ENCODE measurements at regions not wholly inside any gene's neighbourhood (a gene's known extent, or its start where the extent isn't known, plus 50 kb on each side); places are given as distances from the start of the nearest gene placed in this dataset.
"Not testable (repeated sequence)": the region's sequence is repeated elsewhere in the genome, so short reads cannot be mapped to it uniquely, and the experiment has no call there.

DNA sequence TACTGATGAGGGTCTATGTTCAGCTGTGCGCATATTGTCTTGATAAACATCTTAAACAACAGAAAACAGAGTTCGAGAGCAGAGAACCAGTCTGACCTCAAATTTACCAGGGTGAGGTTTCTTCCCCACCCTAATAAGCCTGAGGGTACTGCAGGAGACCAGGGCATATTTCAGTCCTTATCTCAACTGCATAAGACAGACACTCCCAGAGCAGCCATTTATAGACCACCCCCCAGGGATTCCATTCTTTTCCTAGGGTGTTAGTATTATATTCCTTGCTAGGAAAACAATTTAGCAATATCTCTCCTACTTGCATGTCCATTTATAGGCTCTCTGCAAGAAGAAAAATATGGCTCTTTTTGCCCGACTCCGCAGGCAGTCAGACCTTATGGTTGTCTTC, 89.5 kb upstream of the POMZP3 start:
- H3K4me1 Mint-ChIP-seq, POLR2A ChIA-PET, H3K27ac Mint-ChIP-seq, H3K36me3 Mint-ChIP-seq, DNase-seq, H3K4me3 Mint-ChIP-seq, ATAC-seq: not testable (repeated sequence)
- H3K9me3 Mint-ChIP-seq: peaks cover 0 to 20% (median 9%) of the 10 kb centered on the region in 9 donors
- H3K27me3 Mint-ChIP-seq: peaks cover 0 to 15% (median 6%) of the 10 kb centered on the region in 5 donors

- H3K9me3 Mint-ChIP-seq: peaks cover 0 to 20% (median 9%) of the 10 kb centered on the region in 9 donors
- POLR2A ChIA-PET, DNase-seq, H3K4me1 Mint-ChIP-seq, H3K36me3 Mint-ChIP-seq, ATAC-seq, H3K4me3 Mint-ChIP-seq, H3K27me3 Mint-ChIP-seq, H3K27ac Mint-ChIP-seq: not testable (repeated sequence)
Measured at GRCh38 chr7:76712926-76713325, 85.8 kb upstream of the POMZP3 start.

GRCh38 chr7:76711648-76712047, 84.6 kb upstream of the POMZP3 start:
- H3K4me3 Mint-ChIP-seq, H3K4me1 Mint-ChIP-seq, POLR2A ChIA-PET, H3K27ac Mint-ChIP-seq, ATAC-seq, DNase-seq: not testable (repeated sequence)
- H3K9me3 Mint-ChIP-seq: peaks cover 0 to 16% (median 13%) of the 10 kb centered on the region in 9 donors
- H3K36me3 Mint-ChIP-seq: peaks cover 2 to 11% (median 9%) of the 10 kb centered on the region in 3 donors
- peaks cover 0 to 13% (median 6%) of the 10 kb centered on the region in 5 donors for H3K27me3 Mint-ChIP-seq

DNA sequence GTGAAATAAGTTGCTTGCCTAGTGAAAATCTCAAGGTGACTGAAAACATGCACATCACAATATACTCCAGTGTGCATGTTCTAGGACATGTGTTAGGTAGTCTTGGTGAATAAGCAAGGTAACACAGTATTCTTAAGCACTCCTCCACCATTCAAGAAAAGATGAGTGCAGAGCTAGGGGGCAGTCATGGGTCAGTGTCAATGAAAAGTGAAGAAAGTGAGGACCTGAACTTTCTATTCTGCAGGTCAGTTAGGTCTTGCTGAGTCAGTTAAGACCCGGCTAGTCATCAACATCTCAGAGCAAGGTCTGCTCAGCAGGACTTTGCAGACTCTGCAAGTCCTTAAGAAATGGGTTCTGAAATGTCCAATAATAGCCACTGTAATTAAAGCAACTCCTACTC, 82.6 kb upstream of the POMZP3 start:
- peaks cover 0 to 12% (median 5%) of the 10 kb centered on the region in 5 donors for H3K27me3 Mint-ChIP-seq
- POLR2A ChIA-PET, H3K27ac Mint-ChIP-seq, H3K4me1 Mint-ChIP-seq, H3K4me3 Mint-ChIP-seq, DNase-seq, H3K9me3 Mint-ChIP-seq, H3K36me3 Mint-ChIP-seq, ATAC-seq: not testable (repeated sequence)

GRCh38 chr7:76708446-76708845, 81.4 kb upstream of the POMZP3 start:
- H3K36me3 Mint-ChIP-seq, H3K4me1 Mint-ChIP-seq, H3K9me3 Mint-ChIP-seq, ATAC-seq, DNase-seq, H3K27ac Mint-ChIP-seq, H3K27me3 Mint-ChIP-seq, H3K4me3 Mint-ChIP-seq, POLR2A ChIA-PET: not testable (repeated sequence)

DNA sequence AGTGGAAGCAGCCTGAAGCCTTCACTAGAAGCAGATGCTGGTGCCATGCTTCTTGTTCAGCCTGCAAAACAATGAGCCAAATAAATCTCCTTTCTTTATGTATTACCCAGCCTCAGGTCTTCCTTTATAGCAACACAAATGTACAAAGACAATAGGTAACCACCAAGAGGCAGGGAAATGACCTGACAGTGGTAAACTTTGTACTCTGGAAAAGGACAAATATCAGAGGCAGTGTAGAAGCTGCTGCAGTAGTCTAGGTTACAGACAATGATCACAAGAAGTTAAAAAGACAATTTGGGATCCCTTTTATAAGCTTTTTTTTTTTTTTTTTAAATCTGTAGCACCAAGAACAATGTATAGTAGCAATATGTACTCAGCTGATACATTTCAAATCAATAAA, 76.7 kb upstream of the POMZP3 start:
- H3K36me3 Mint-ChIP-seq, H3K4me3 Mint-ChIP-seq, H3K4me1 Mint-ChIP-seq, H3K27ac Mint-ChIP-seq, ATAC-seq, DNase-seq, POLR2A ChIA-PET, H3K27me3 Mint-ChIP-seq, H3K9me3 Mint-ChIP-seq: not testable (repeated sequence)

DNA sequence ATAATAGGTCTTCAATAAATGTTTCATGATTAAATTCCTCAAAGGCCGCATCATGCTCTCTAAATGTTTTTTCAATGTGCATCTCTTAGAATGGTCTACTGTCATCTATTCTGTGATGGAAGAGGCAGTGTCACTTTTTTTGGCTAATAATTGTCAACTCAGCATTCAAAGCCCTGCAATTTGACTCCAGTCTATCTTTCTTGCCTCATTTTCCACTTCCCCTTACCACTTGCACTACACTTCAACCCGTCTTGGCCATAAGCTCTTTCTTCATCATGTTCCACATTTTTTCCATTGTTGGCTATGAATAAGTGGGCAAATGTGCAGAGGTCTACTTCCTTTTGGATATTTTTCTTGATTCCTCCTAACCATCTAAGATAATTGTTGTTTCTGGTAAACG, 59.2 kb upstream of the POMZP3 start:
- H3K27me3 Mint-ChIP-seq, ATAC-seq, H3K27ac Mint-ChIP-seq, H3K4me1 Mint-ChIP-seq, DNase-seq, H3K4me3 Mint-ChIP-seq, H3K9me3 Mint-ChIP-seq, H3K36me3 Mint-ChIP-seq, POLR2A ChIA-PET: not testable (repeated sequence)

GRCh38 chr7:76684737-76685136, 57.7 kb upstream of the POMZP3 start:
- H3K4me1 Mint-ChIP-seq, H3K36me3 Mint-ChIP-seq, H3K9me3 Mint-ChIP-seq, POLR2A ChIA-PET, ATAC-seq, H3K27me3 Mint-ChIP-seq, DNase-seq, H3K4me3 Mint-ChIP-seq: not testable (repeated sequence)
- H3K27ac Mint-ChIP-seq: peak overlapping the region in 1 of 10 donors; percentile 84

DNA sequence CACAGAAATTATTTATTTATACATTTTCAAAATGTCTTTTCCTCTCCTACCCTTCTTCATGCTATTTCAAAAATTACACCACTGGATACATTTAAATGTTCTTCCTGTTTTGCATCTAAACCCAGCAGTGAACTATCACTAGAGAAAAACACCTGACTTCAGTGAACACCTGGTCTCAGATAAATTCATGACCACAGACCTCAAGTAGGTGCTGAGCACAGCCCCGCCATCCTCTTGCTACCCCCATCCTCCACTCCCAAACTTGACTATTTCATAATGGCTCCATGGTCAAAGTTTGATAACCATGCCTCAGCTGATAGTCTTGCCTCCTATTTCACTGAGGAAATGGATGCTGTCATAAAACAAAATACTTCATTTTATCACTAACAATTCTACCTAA, 56.6 kb upstream of the POMZP3 start:
- H3K27me3 Mint-ChIP-seq, H3K27ac Mint-ChIP-seq, DNase-seq, H3K4me1 Mint-ChIP-seq, H3K4me3 Mint-ChIP-seq, ATAC-seq, POLR2A ChIA-PET, H3K36me3 Mint-ChIP-seq, H3K9me3 Mint-ChIP-seq: not testable (repeated sequence)

DNA sequence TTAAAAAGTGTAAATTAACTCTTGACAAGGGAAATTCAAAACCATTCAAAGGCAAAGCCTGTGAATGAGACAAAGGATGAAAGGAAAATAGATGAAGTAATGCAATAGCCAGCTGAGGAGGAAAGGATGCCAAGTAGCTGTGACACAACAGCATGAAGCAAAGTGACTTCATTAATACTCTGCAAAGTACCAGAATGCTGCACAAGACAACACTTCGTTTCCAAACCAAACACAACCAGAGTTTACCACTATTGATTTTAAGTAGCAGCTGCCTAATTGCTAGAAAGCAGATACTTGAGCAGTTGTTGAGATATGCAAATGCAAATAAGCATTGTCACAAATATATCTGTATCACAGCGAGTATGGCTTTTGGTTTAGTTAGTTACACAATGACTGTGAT, 54.7 kb upstream of the POMZP3 start:
- H3K36me3 Mint-ChIP-seq, H3K4me1 Mint-ChIP-seq, H3K9me3 Mint-ChIP-seq, ATAC-seq, POLR2A ChIA-PET, DNase-seq, H3K4me3 Mint-ChIP-seq, H3K27ac Mint-ChIP-seq: not testable (repeated sequence)
- H3K27me3 Mint-ChIP-seq: peaks cover 1 to 21% (median 10%) of the 10 kb centered on the region in 5 donors

DNA sequence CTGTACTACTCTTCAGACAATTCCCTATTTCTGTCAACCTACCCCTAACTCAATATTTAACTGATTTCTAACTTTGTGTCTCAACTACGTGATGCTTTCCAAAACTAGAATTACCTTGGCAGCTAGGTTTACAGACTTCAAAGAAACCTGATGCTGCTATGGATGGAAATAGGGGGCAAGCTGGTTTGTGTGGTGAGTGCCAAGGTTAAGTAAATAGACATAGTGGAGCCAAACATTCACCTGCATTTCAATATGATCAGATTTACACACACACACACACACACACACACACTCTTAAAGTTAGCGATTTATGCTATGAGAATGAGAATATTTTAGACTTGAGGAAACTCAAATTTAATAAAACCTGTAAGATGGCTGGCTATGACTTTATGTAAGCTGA, 52.1 kb upstream of the POMZP3 start:
- POLR2A ChIA-PET: not testable (repeated sequence)

DNA sequence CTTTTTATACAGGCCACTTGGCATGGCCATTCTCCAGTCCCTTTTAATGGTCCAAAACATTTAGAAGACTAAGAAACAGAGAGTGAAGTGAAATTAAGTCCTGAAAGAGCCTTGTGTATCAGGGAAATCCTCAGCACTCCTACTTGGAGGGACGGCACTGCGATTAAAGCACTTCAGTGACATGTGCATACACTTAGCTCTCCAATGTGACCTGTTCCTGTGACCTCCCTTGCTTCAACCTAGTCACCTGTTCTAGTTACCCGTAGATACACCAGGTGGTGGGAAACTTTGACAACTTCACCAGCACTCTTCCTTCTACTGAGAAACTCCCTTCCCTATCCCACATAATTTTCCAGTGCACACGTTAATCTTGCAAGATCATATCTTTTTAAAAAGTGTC, 51.4 kb upstream of the POMZP3 start:
- H3K9me3 Mint-ChIP-seq, DNase-seq, ATAC-seq, H3K36me3 Mint-ChIP-seq, POLR2A ChIA-PET, H3K4me3 Mint-ChIP-seq, H3K27ac Mint-ChIP-seq, H3K4me1 Mint-ChIP-seq: not testable (repeated sequence)
- peaks cover 1 to 21% (median 10%) of the 10 kb centered on the region in 5 donors for H3K27me3 Mint-ChIP-seq

More for the DNA sequence above, 52.1 kb upstream of the POMZP3 start:
- not testable (repeated sequence) for ATAC-seq, DNase-seq, H3K27ac Mint-ChIP-seq, H3K4me1 Mint-ChIP-seq, H3K36me3 Mint-ChIP-seq, H3K4me3 Mint-ChIP-seq, H3K9me3 Mint-ChIP-seq
- peaks cover 1 to 21% (median 10%) of the 10 kb centered on the region in 5 donors for H3K27me3 Mint-ChIP-seq

DNA sequence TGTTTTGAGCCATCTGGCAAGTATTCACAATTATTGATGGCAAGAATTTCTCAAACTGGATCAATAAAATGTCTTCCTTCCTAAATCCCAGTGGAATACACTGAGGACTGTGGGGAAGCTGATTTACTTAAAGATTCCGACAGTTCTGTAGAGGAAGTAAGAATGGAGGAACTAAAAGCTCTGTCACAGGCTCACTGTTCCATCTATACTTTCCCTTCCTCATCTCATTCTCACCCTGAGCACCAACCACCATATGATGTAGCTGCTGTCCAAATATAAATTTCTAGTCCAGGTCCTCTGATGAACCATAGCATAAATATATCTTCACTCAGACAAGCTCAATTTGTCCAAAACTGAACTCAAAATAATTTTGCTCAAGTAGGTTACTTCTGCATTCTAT, 49.8 kb upstream of the POMZP3 start:
- H3K36me3 Mint-ChIP-seq, POLR2A ChIA-PET, H3K27ac Mint-ChIP-seq, DNase-seq, ATAC-seq, H3K4me3 Mint-ChIP-seq, H3K4me1 Mint-ChIP-seq, H3K9me3 Mint-ChIP-seq: not testable (repeated sequence)
- H3K27me3 Mint-ChIP-seq: peaks cover 1 to 24% (median 14%) of the 10 kb centered on the region in 5 donors

Data from naive thymus-derived CD8-positive, alpha-beta T cell (primary cell).